ENCODE measurements at regions not wholly inside any gene's neighbourhood (a gene's known extent, or its start where the extent isn't known, plus 50 kb on each side); places are given as distances from the start of the nearest gene placed in this dataset.
A peak's percentile ranks its signal among the peaks of the same experiment; 100 is the strongest.

- Histone ChIP-seq H3K4me3 (ENCODE audit: low read depth, low read length) (no peak overlapping the region), H3K4me1 (ENCODE audit: control insufficient read depth, insufficient read depth, low read length) (peaks cover 3% of the 10 kb centered on the region), H3K27ac (ENCODE audit: low read depth, low read length) (no peak overlapping the region), H3K27me3 (ENCODE audit: control insufficient read depth, insufficient read depth, low read length) (peaks cover 66% of the 10 kb centered on the region), H3K9me3 (ENCODE audit: control insufficient read depth, insufficient read depth, low read length) (no peaks in the 10 kb centered on the region), H3K36me3 (ENCODE audit: control insufficient read depth, insufficient read depth, low read length) (no peaks in the 10 kb centered on the region)
- WGBS (ENCODE audit: insufficient coverage): 0% methylated on average over 1 of the region's 9 CpGs
- peak in 1 of 6 donors; percentile 27 for DNase-seq (ENCODE audit: low read depth in 4 of 6, low spot score in 6 of 6)
These were observed 189.3 kb downstream of the TM9SF2 start for GRCh38 chr13:99690426-99691174.

- Histone ChIP-seq H3K9me3 (ENCODE audit: control insufficient read depth, insufficient read depth, low read length) (no peaks in the 10 kb centered on the region), H3K36me3 (ENCODE audit: control insufficient read depth, insufficient read depth, low read length) (no peaks in the 10 kb centered on the region), H3K4me3 (ENCODE audit: low read depth, low read length) (no peak overlapping the region), H3K4me1 (ENCODE audit: control insufficient read depth, insufficient read depth, low read length) (peaks cover 3% of the 10 kb centered on the region), H3K27ac (ENCODE audit: low read depth, low read length) (no peak overlapping the region), H3K27me3 (ENCODE audit: control insufficient read depth, insufficient read depth, low read length) (peaks cover 67% of the 10 kb centered on the region)
- DNase-seq (ENCODE audit: low read depth in 4 of 6, low spot score in 6 of 6): no peak
- WGBS (ENCODE audit: insufficient coverage): 60% methylated on average over 2 of the region's 6 CpGs
These were observed 188.7 kb downstream of the TM9SF2 start for GRCh38 chr13:99689955-99690354.

GRCh38 chr13:99688776-99689175, 187.5 kb downstream of the TM9SF2 start:
- Histone ChIP-seq H3K4me1 (ENCODE audit: control insufficient read depth, insufficient read depth, low read length) (peaks cover 3% of the 10 kb centered on the region), H3K27me3 (ENCODE audit: control insufficient read depth, insufficient read depth, low read length) (peaks cover 57% of the 10 kb centered on the region), H3K27ac (ENCODE audit: low read depth, low read length) (no peak overlapping the region), H3K4me3 (ENCODE audit: low read depth, low read length) (no peak overlapping the region), H3K36me3 (ENCODE audit: control insufficient read depth, insufficient read depth, low read length) (no peaks in the 10 kb centered on the region), H3K9me3 (ENCODE audit: control insufficient read depth, insufficient read depth, low read length) (no peaks in the 10 kb centered on the region)
- 75% methylated on average over 3 of the region's 4 CpGs for WGBS (ENCODE audit: insufficient coverage)
- DNase-seq (ENCODE audit: low read depth in 4 of 6, low spot score in 6 of 6): no peak

- Histone ChIP-seq H3K4me3 (ENCODE audit: low read depth, low read length) (no peak overlapping the region), H3K9me3 (ENCODE audit: control insufficient read depth, insufficient read depth, low read length) (no peaks in the 10 kb centered on the region), H3K27me3 (ENCODE audit: control insufficient read depth, insufficient read depth, low read length) (peaks cover 50% of the 10 kb centered on the region), H3K4me1 (ENCODE audit: control insufficient read depth, insufficient read depth, low read length) (peaks cover 3% of the 10 kb centered on the region), H3K27ac (ENCODE audit: low read depth, low read length) (no peak overlapping the region), H3K36me3 (ENCODE audit: control insufficient read depth, insufficient read depth, low read length) (no peaks in the 10 kb centered on the region)
- no CpG with 5 or more reads among the region's 5 CpGs for WGBS (ENCODE audit: insufficient coverage)
- DNase-seq (ENCODE audit: low read depth in 4 of 6, low spot score in 6 of 6): peak in 2 of 6 donors; percentile 29 to 66
These were observed 186.6 kb downstream of the TM9SF2 start for GRCh38 chr13:99687723-99688397.

GRCh38 chr13:99686944-99687411, 185.7 kb downstream of the TM9SF2 start:
- 66% methylated on average over 3 of the region's 6 CpGs for WGBS (ENCODE audit: insufficient coverage)

GRCh38 chr13:99686157-99686572, 184.9 kb downstream of the TM9SF2 start:
- no peaks in the 10 kb centered on the region for H3K9me3 ChIP-seq (ENCODE audit: control insufficient read depth, insufficient read depth, low read length)
- DNase-seq (ENCODE audit: low read depth in 4 of 6, low spot score in 6 of 6): no peak
- peaks cover 3% of the 10 kb centered on the region for H3K4me1 ChIP-seq (ENCODE audit: control insufficient read depth, insufficient read depth, low read length)
- 49% methylated on average over 4 of the region's 5 CpGs for WGBS (ENCODE audit: insufficient coverage)
- H3K27ac ChIP-seq (ENCODE audit: low read depth, low read length): no peak overlapping the region
- no peak overlapping the region for H3K4me3 ChIP-seq (ENCODE audit: low read depth, low read length)
- peaks cover 42% of the 10 kb centered on the region for H3K27me3 ChIP-seq (ENCODE audit: control insufficient read depth, insufficient read depth, low read length)
- no peaks in the 10 kb centered on the region for H3K36me3 ChIP-seq (ENCODE audit: control insufficient read depth, insufficient read depth, low read length)

More at GRCh38 chr13:99686944-99687411, 185.7 kb downstream of the TM9SF2 start:
- Histone ChIP-seq H3K27ac (ENCODE audit: low read depth, low read length) (no peak overlapping the region), H3K4me3 (ENCODE audit: low read depth, low read length) (no peak overlapping the region), H3K9me3 (ENCODE audit: control insufficient read depth, insufficient read depth, low read length) (no peaks in the 10 kb centered on the region), H3K4me1 (ENCODE audit: control insufficient read depth, insufficient read depth, low read length) (peaks cover 3% of the 10 kb centered on the region), H3K36me3 (ENCODE audit: control insufficient read depth, insufficient read depth, low read length) (no peaks in the 10 kb centered on the region), H3K27me3 (ENCODE audit: control insufficient read depth, insufficient read depth, low read length) (peaks cover 47% of the 10 kb centered on the region)
- DNase-seq (ENCODE audit: low read depth in 4 of 6, low spot score in 6 of 6): no peak

- Histone ChIP-seq H3K36me3 (ENCODE audit: control insufficient read depth, insufficient read depth, low read length) (no peaks in the 10 kb centered on the region), H3K27ac (ENCODE audit: low read depth, low read length) (no peak overlapping the region), H3K4me1 (ENCODE audit: control insufficient read depth, insufficient read depth, low read length) (peaks cover 3% of the 10 kb centered on the region), H3K27me3 (ENCODE audit: control insufficient read depth, insufficient read depth, low read length) (peaks cover 10% of the 10 kb centered on the region), H3K4me3 (ENCODE audit: low read depth, low read length) (no peak overlapping the region), H3K9me3 (ENCODE audit: control insufficient read depth, insufficient read depth, low read length) (no peaks in the 10 kb centered on the region)
- DNase-seq (ENCODE audit: low read depth in 4 of 6, low spot score in 6 of 6): no peak
- WGBS (ENCODE audit: insufficient coverage): 83% methylated on average over 4 of the region's 7 CpGs
These were observed 180.4 kb downstream of the TM9SF2 start for GRCh38 chr13:99681695-99682094.

- H3K4me3 ChIP-seq (ENCODE audit: low read depth, low read length): no peak overlapping the region
- H3K36me3 ChIP-seq (ENCODE audit: control insufficient read depth, insufficient read depth, low read length): no peaks in the 10 kb centered on the region
- no peaks in the 10 kb centered on the region for H3K4me1 ChIP-seq (ENCODE audit: control insufficient read depth, insufficient read depth, low read length)
- WGBS (ENCODE audit: insufficient coverage): 33% methylated on average over 1 of the region's 8 CpGs
- peaks cover 3% of the 10 kb centered on the region for H3K27me3 ChIP-seq (ENCODE audit: control insufficient read depth, insufficient read depth, low read length)
- no peak overlapping the region for H3K27ac ChIP-seq (ENCODE audit: low read depth, low read length)
- no peaks in the 10 kb centered on the region for H3K9me3 ChIP-seq (ENCODE audit: control insufficient read depth, insufficient read depth, low read length)
- peak in 2 of 6 donors; percentile 81 to 82 for DNase-seq (ENCODE audit: low read depth in 4 of 6, low spot score in 6 of 6)
These were observed 176.1 kb downstream of the TM9SF2 start for GRCh38 chr13:99677116-99677951.

GRCh38 chr13:99671746-99672145, 170.5 kb downstream of the TM9SF2 start:
- H3K36me3 ChIP-seq (ENCODE audit: control insufficient read depth, insufficient read depth, low read length): no peaks in the 10 kb centered on the region
- no peak overlapping the region for H3K4me3 ChIP-seq (ENCODE audit: low read depth, low read length)
- no peak for DNase-seq (ENCODE audit: low read depth in 4 of 6, low spot score in 6 of 6)
- no peak overlapping the region for H3K27ac ChIP-seq (ENCODE audit: low read depth, low read length)
- peaks cover 2% of the 10 kb centered on the region for H3K27me3 ChIP-seq (ENCODE audit: control insufficient read depth, insufficient read depth, low read length)
- H3K4me1 ChIP-seq (ENCODE audit: control insufficient read depth, insufficient read depth, low read length): no peaks in the 10 kb centered on the region
- H3K9me3 ChIP-seq (ENCODE audit: control insufficient read depth, insufficient read depth, low read length): no peaks in the 10 kb centered on the region
- 86% methylated on average over 1 of the region's 4 CpGs for WGBS (ENCODE audit: insufficient coverage)

Measured in spinal cord (tissue), 9 donors.